Osteocyte (in vitro differentiated cells): ENCODE measurements at regions not wholly inside any gene's neighbourhood (a gene's known extent, or its start where the extent isn't known, plus 50 kb on each side); places are given as distances from the start of the nearest gene placed in this dataset.

ENCODE experiments used
- DNase-seq: peaks from one replicate; pipeline ENCODE4 v3.0.0; 2021; ENCODE audit warnings: mixed read lengths; ENCODE audit not compliant: unreplicated experiment; ENCODE audit errors: extremely low spot score
- H3K27ac Mint-ChIP-seq: one replicate; pipeline ENCODE4 v1.8.0; 2021; ENCODE audit warnings: mild to moderate bottlenecking, mixed read lengths; ENCODE audit not compliant: unreplicated experiment
- H3K27me3 Mint-ChIP-seq: one replicate; pipeline ENCODE4 v1.8.0; 2021; ENCODE audit warnings: mixed read lengths; ENCODE audit not compliant: unreplicated experiment
- H3K36me3 Mint-ChIP-seq: one replicate; pipeline ENCODE4 v1.8.0; 2021; ENCODE audit warnings: mixed read lengths; ENCODE audit not compliant: unreplicated experiment
- H3K4me1 Mint-ChIP-seq: one replicate; pipeline ENCODE4 v1.8.0; 2021; ENCODE audit warnings: mixed read lengths; ENCODE audit not compliant: unreplicated experiment
- H3K4me3 Mint-ChIP-seq: one replicate; pipeline ENCODE4 v1.8.0; 2021; ENCODE audit warnings: mild to moderate bottlenecking, moderate library complexity, mixed read lengths; ENCODE audit not compliant: unreplicated experiment
- H3K9me3 Mint-ChIP-seq: one replicate; pipeline ENCODE4 v1.8.0; 2021; ENCODE audit warnings: mixed read lengths; ENCODE audit not compliant: unreplicated experiment
- CTCF ChIP-seq: fragments of 200-600 bp; sonication (generic); IDR thresholded peaks from 2 replicates; pipeline ENCODE4 v1.5.0; 2021; ENCODE audit warnings: antibody characterized with exemption, mild to moderate bottlenecking, moderate library complexity

GRCh38 chr10:120406376-120406775, 50.7 kb upstream of the PLPP4 start:
- Mint-ChIP-seq H3K27me3 (no peaks in the 10 kb centered on the region), H3K4me3 (no peak overlapping the region)
- TF ChIP-seq CTCF, result no peak

More at GRCh38 chr10:120406376-120406775, 50.7 kb upstream of the PLPP4 start:
- Mint-ChIP-seq H3K4me1 (no peaks in the 10 kb centered on the region), H3K36me3 (no peaks in the 10 kb centered on the region), H3K27ac (no peak overlapping the region), H3K9me3 (no peaks in the 10 kb centered on the region)
- no peak for DNase-seq
